ENCODE measurements at regions not wholly inside any gene's neighbourhood (a gene's known extent, or its start where the extent isn't known, plus 50 kb on each side); places are given as distances from the start of the nearest gene placed in this dataset.

- no peak for DNase-seq
These were observed 57.4 kb downstream of the PRR20E start for GRCh38 chr13:57224414-57224813.

- DNase-seq: no peak
These were observed 83.5 kb downstream of the PRR20E start for GRCh38 chr13:57250472-57250871.

GRCh38 chr13:57253551-57253950 lies 86.6 kb downstream of the PRR20E start:
- DNase-seq: no peak

- no peak for DNase-seq
These were observed 98.0 kb downstream of the PRR20E start for GRCh38 chr13:57264965-57265364.

- DNase-seq: no peak
These were observed 103.5 kb downstream of the PRR20E start for GRCh38 chr13:57270493-57270892.

- no peak for DNase-seq
These were observed 119.6 kb downstream of the PRR20E start for GRCh38 chr13:57286511-57287098.

GRCh38 chr13:57302604-57303003 lies 135.6 kb downstream of the PRR20E start:
- DNase-seq: no peak

- DNase-seq: no peak
These were observed 144.1 kb downstream of the PRR20E start for GRCh38 chr13:57311009-57311586.

GRCh38 chr13:57314897-57315520 lies 148.0 kb downstream of the PRR20E start:
- DNase-seq: no peak

- no peak for DNase-seq
These were observed 159.5 kb downstream of the PRR20E start for GRCh38 chr13:57326532-57326931.

- DNase-seq: no peak
These were observed 173.9 kb downstream of the PRR20E start for GRCh38 chr13:57340878-57341277.

- DNase-seq: no peak
These were observed 178.5 kb downstream of the PRR20E start for GRCh38 chr13:57345526-57345925.

GRCh38 chr13:57346786-57347185 lies 179.8 kb downstream of the PRR20E start:
- no peak for DNase-seq

GRCh38 chr13:57352114-57352513 lies 185.1 kb downstream of the PRR20E start:
- no peak for DNase-seq

- peak in 2 of 58 donors; percentile 0 to 4 for DNase-seq
These were observed 186.8 kb downstream of the PRR20E start for GRCh38 chr13:57353831-57354230.

- no peak for DNase-seq
These were observed 208.9 kb downstream of the PRR20E start for GRCh38 chr13:57375876-57376275.

GRCh38 chr13:57408312-57408711 lies 223.2 kb upstream of the PCDH17 start:
- no peak for DNase-seq

GRCh38 chr13:57409121-57409520 lies 222.4 kb upstream of the PCDH17 start:
- peak in 35 of 58 donors; percentile 0 to 74 (median 17) for DNase-seq

- DNase-seq: peak in 1 of 58 donors; percentile 2
These were observed 221.9 kb upstream of the PCDH17 start for GRCh38 chr13:57409656-57410055.

- DNase-seq: no peak
These were observed 213.4 kb upstream of the PCDH17 start for GRCh38 chr13:57418067-57418677.

GRCh38 chr13:57424379-57424778 lies 207.2 kb upstream of the PCDH17 start:
- DNase-seq: no peak

- no peak for DNase-seq
These were observed 206.0 kb upstream of the PCDH17 start for GRCh38 chr13:57425531-57425930.

GRCh38 chr13:57437587-57437986 lies 194.0 kb upstream of the PCDH17 start:
- no peak for DNase-seq

Data from anterior cingulate cortex (tissue), 58 donors.